GM19452 (cell line): ENCODE measurements at regions not wholly inside any gene's neighbourhood (a gene's known extent, or its start where the extent isn't known, plus 50 kb on each side); places are given as distances from the start of the nearest gene placed in this dataset.
"Not testable (repeated sequence)": the region's sequence is repeated elsewhere in the genome, so short reads cannot be mapped to it uniquely, and the experiment has no call there.

Experiments
- ATAC-seq: cut with Tn5 transposase; IDR thresholded peaks from one replicate; pipeline ENCODE4 v1.9.1; 2021; ENCODE audit not compliant: unreplicated experiment

- ATAC-seq = no peak
These were observed 83.7 kb upstream of the SLC1A3 start for GRCh38 chr5:36522746-36523065.

- no peak for ATAC-seq
These were observed 83.0 kb upstream of the SLC1A3 start for GRCh38 chr5:36523450-36523849.

GRCh38 chr5:36523926-36524325, 82.5 kb upstream of the SLC1A3 start:
- ATAC-seq = no peak

GRCh38 chr5:36526537-36526936, 79.9 kb upstream of the SLC1A3 start:
- ATAC-seq = no peak

- no peak for ATAC-seq
These were observed 77.8 kb upstream of the SLC1A3 start for GRCh38 chr5:36528588-36528987.

- no peak for ATAC-seq
These were observed 77.3 kb upstream of the SLC1A3 start for GRCh38 chr5:36529142-36529541.

- no peak for ATAC-seq
These were observed 76.2 kb upstream of the SLC1A3 start for GRCh38 chr5:36530215-36530614.

GRCh38 chr5:36531401-36531800, 75.0 kb upstream of the SLC1A3 start:
- no peak for ATAC-seq

- no peak for ATAC-seq
These were observed 71.0 kb upstream of the SLC1A3 start for GRCh38 chr5:36535378-36535777.

- ATAC-seq = no peak
These were observed 70.4 kb upstream of the SLC1A3 start for GRCh38 chr5:36535859-36536615.

GRCh38 chr5:36536616-36537005, 69.8 kb upstream of the SLC1A3 start:
- ATAC-seq = no peak

GRCh38 chr5:36537724-36538123, 68.7 kb upstream of the SLC1A3 start:
- ATAC-seq = no peak

- no peak for ATAC-seq
These were observed 53.6 kb upstream of the SLC1A3 start for GRCh38 chr5:36552651-36553393.

GRCh38 chr5:36555035-36555434, 51.4 kb upstream of the SLC1A3 start:
- not testable (repeated sequence) for ATAC-seq
